Heart left ventricle (tissue), 16 donors: ENCODE measurements at regions not wholly inside any gene's neighbourhood (a gene's known extent, or its start where the extent isn't known, plus 50 kb on each side); places are given as distances from the start of the nearest gene placed in this dataset.

ENCODE experiments used
- ATAC-seq, 4 donors: fragments of 200-7000 bp; cut with Tn5 transposase; one replicate each; pipeline ENCODE4 v1.9.1; 2020 to 2022; ENCODE audit warnings: moderate library complexity in 4 of 4, mild to moderate bottlenecking in 3 of 4, moderate number of reproducible peaks in 1 of 4
- DNase-seq, 5 donors: peaks; one replicate each; pipeline ENCODE4 v3.0.0-alpha.2; 2020
- H3K27ac ChIP-seq, 12 donors: fragments of 200-600 bp; sonication (generic) in 4 of 12; one replicate each; pipeline versions ENCODE4 v1.5.0 to v1.8.0; 2016 to 2022; ENCODE audit warnings: mild to moderate bottlenecking in 2 of 12
- H3K27me3 ChIP-seq, 9 donors: fragments of 200-600 bp; sonication (generic) in 2 of 9; one replicate each; pipeline versions ENCODE4 v1.5.1 to v1.8.0; 2016 to 2022; ENCODE audit warnings: mild to moderate bottlenecking in 3 of 9
- H3K36me3 ChIP-seq, 9 donors: fragments of 200-600 bp; sonication (generic) in 2 of 9; one replicate each; pipeline versions ENCODE4 v1.5.0 to v1.8.0; 2018 to 2022; ENCODE audit warnings: mild to moderate bottlenecking in 2 of 9
- H3K4me1 ChIP-seq, 12 donors: fragments of 200-600 bp; sonication (generic) in 4 of 12; one replicate each; pipeline versions ENCODE4 v1.5.0 to v1.8.0; 2016 to 2022; ENCODE audit warnings: mild to moderate bottlenecking in 3 of 12
- H3K4me3 ChIP-seq, 12 donors: fragments of 200-600 bp; sonication (generic) in 4 of 12; one replicate each; pipeline versions ENCODE4 v1.5.0 to v1.8.0; 2017 to 2022; ENCODE audit warnings: mild to moderate bottlenecking in 9 of 12, moderate library complexity in 4 of 12
- H3K9me3 ChIP-seq, 12 donors: fragments of 200-600 bp; sonication (generic) in 4 of 12; one replicate each; pipeline versions ENCODE4 v1.5.0 to v1.8.0; 2016 to 2022; ENCODE audit warnings: mild to moderate bottlenecking in 1 of 12
- POLR2A ChIP-seq, 2 donors: fragments of 450-650 bp; IDR thresholded peaks; one replicate each; pipeline ENCODE4 v1.6.1; 2017; ENCODE audit warnings: antibody characterized with exemption in 2 of 2, mild to moderate bottlenecking in 2 of 2, moderate library complexity in 2 of 2
- WGBS, 4 donors: extraction: QIAGEN DNeasy Blood & Tissue Kit in 2 of 4; methylation state at CpG; one replicate each; pipeline versions ENCODE4 v1.1.5 to v1.1.7; 2013 to 2018; 5-methylcytosine and 5-hydroxymethylcytosine counted together
- intact Hi-C, 10 donors: fragments of 100-400 bp; cut with DNase I; formaldehyde crosslinking; loops; one replicate each; pipeline versions ENCODE4 v1.11.1 to v1.14.2; 2022
- TF ChIP-seq, protein P1 (sequence below), 12 donors: fragments of 200-600 bp; sonication (generic) in 4 of 12; IDR thresholded peaks; one replicate each; pipeline versions ENCODE4 v1.5.0 to v1.8.0; 2018 to 2022; ENCODE audit warnings: antibody characterized with exemption in 12 of 12, mild to moderate bottlenecking in 5 of 12
- donor health status: ischemic (EF 13 %, LVEDD 7.1; RV severe dilation, severe dysfunction).
- donor health status: healthy with polysubstance abuse.
- donor health status: DM: no; HTN: yes; CAD: no.
- donor health status: DM: no; HTN: no; CAD: no.
- donor health status: ischemic (EF 25% LVEDD 6.9; RV normal size, moderate dysfunction).
- donor health status: ischemic (EF 25% LVEDD 5.7; RV mildly dilated, moderate dysfunction).
- donor health status: healthy.
- donor health status: DM: yes; HTN: yes; CAD: no.
- donor health status: ischemic (EF 35%, LVEDD 5.7; RV mildly dilated, moderate dysfunction).
- donor health status: nonischemic (EF 11% LVEDD 7.7; RV severe dilation, severe dysfunction).
- donor health status: DM: yes; HTN: yes; CAD: no.
- donor health status: PGD.
- donor health status: ischemic (EF 29% LVEDD 5.4; RV normal size, mild dysfunction).
- donor health status: nonischemic (EF 23%, LVEDD 6.1; RV moderate dilation, normal function).

DNA sequence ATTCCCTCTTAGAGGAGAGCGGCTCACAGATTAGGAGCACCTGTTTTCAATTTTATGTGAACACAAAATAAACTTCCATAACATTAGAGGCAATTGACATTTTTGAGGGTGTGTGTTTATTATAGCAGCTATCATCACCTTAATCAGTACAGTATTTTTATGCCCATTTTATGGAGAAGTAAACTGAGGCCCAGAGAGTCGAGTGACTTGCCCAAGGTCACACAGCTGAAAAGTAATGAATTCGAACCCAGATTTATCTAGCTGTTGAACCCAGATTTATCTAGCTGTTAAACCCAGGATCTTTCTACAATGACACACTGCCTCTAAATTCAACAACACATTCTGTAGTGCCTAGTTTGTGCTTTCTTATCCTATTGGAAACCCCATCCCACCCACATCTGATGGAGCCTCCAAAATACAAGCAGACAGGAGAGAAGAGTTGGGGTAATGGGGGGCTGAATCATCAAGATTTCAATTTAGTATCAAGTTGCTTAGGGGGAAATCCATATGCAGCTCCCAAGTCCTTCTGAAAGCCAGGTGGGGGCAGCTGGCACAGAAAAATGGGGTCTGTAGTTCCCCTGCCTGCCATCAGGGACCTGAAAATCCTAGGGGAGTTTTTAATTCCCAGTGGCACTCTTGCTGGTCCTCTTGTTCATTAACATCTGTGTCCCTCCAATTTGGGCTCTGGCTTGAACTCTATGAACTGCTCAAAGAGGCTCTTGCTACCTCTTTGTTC lies 50.4 kb upstream of the TRA2B start:
- H3K27me3 ChIP-seq = peaks cover 0 to 11% (median 0%) of the 10 kb centered on the region in 9 donors
- intact Hi-C loops = loop anchor here in 5 of 10 donors (5.0 to 10.0 kb wide), 5 partner anchors 257 to 627 kb away; partner anchors contain the start of gene AHSG (in 2 of the 5)
- DNase-seq (no peak), ATAC-seq (no peak)
- H3K9me3 ChIP-seq = no peaks in the 10 kb centered on the region
- H3K36me3 ChIP-seq = no peaks in the 10 kb centered on the region
- peaks cover 0 to 17% (median 4%) of the 10 kb centered on the region in 12 donors for H3K4me1 ChIP-seq
- no peak overlapping the region for H3K27ac ChIP-seq
- 84 to 98% (median 88%) methylated on average over 3 of the region's 3 CpGs for WGBS, 4 donors
- H3K4me3 ChIP-seq = no peak overlapping the region
- TF ChIP-seq, protein P1, sequence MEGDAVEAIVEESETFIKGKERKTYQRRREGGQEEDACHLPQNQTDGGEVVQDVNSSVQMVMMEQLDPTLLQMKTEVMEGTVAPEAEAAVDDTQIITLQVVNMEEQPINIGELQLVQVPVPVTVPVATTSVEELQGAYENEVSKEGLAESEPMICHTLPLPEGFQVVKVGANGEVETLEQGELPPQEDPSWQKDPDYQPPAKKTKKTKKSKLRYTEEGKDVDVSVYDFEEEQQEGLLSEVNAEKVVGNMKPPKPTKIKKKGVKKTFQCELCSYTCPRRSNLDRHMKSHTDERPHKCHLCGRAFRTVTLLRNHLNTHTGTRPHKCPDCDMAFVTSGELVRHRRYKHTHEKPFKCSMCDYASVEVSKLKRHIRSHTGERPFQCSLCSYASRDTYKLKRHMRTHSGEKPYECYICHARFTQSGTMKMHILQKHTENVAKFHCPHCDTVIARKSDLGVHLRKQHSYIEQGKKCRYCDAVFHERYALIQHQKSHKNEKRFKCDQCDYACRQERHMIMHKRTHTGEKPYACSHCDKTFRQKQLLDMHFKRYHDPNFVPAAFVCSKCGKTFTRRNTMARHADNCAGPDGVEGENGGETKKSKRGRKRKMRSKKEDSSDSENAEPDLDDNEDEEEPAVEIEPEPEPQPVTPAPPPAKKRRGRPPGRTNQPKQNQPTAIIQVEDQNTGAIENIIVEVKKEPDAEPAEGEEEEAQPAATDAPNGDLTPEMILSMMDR (IDR thresholded peaks at IDR 0.05) = no peak
- TF ChIP-seq POLR2A (IDR thresholded peaks at IDR 0.05) = no peak
